ENCODE measurements at regions not wholly inside any gene's neighbourhood (a gene's known extent, or its start where the extent isn't known, plus 50 kb on each side); places are given as distances from the start of the nearest gene placed in this dataset.

DNA sequence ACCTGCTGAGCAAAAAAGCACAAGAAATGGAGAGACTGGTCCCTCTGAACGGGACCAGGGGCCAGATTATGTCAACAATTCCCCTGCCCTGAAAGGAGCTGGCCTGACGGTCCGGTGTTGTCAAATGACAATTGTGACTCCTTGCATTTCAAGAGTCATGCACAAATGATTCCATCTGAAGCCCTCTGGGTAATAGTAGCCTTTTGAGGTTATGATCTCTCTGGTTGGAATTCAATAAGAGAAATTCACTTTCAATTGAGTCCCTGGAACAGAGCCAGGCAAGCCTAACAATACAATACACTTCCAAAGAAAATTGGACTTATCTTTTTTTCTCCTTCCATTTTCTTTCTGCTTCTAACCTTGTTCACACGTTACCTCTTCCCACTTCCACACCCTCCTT is 116.9 kb downstream of the C1D start:
- TF ChIP-seq GABPB1 (CRISPR knock-in tag; IDR thresholded peaks at IDR 0.05) (no peak), SMAD3 (CRISPR knock-in tag; IDR thresholded peaks at IDR 0.05; ENCODE audit: borderline replicate concordance) (no peak), IRF2 (CRISPR knock-in tag; IDR thresholded peaks at IDR 0.05; ENCODE audit: borderline replicate concordance, low read depth) (no peak), SOX15 (CRISPR knock-in tag; IDR thresholded peaks at IDR 0.05) (no peak), CTCF (IDR thresholded peaks at IDR 0.05) (no peak), CBFB (CRISPR knock-in tag; IDR thresholded peaks at IDR 0.05; ENCODE audit: low read depth) (no peak), NFE2L1 (CRISPR knock-in tag; IDR thresholded peaks at IDR 0.05) (no peak), FOXP4 (CRISPR knock-in tag; IDR thresholded peaks at IDR 0.05) (no peak)
